ENCODE measurements at regions not wholly inside any gene's neighbourhood (a gene's known extent, or its start where the extent isn't known, plus 50 kb on each side); places are given as distances from the start of the nearest gene placed in this dataset.

GRCh38 chr12:81988362-81988761, 229.2 kb upstream of the PPFIA2 start (continued):
- TF ChIP-seq ATF2 (CRISPR knock-in tag; IDR thresholded peaks at IDR 0.05; ENCODE audit: borderline replicate concordance, low read depth) = no peak
- no peak for TF ChIP-seq TCF7 (CRISPR knock-in tag; IDR thresholded peaks at IDR 0.05; ENCODE audit: low read depth)

DNA sequence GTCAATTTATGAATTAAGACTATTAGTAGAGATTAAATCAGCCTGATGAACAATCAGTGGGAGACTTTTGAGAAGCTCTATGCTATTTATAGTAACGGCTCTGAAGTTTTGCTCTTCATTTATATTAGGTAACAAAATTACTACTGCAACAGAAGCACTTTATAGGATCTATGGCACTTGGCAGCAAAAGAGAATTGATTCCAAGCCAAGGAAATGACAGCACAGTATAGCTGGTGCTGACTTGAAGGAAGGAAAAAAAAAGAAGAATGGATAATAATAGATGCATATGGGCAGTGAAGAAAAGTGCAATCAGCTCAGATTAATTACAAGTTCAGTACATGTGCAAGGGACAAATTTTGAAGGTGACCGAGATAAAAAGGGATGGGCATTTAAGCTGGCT, 228.2 kb upstream of the PPFIA2 start:
- H3K27ac Mint-ChIP-seq = no peak overlapping the region
- ChIA-PET POLR2A (no interaction called here), CTCF (no interaction called here)
- H3K9me3 Mint-ChIP-seq = peaks cover 17% of the 10 kb centered on the region
- peaks cover 4% of the 10 kb centered on the region; the same call in 1 of the 2 replicates for H3K36me3 Mint-ChIP-seq
- H3K4me3 Mint-ChIP-seq = no peak overlapping the region
- ATAC-seq = no peak
- DNase-seq (ENCODE audit: low spot score) = no peak
- peaks cover 13% of the 10 kb centered on the region for H3K4me1 Mint-ChIP-seq
- no peaks in the 10 kb centered on the region for H3K27me3 Mint-ChIP-seq (ENCODE audit: low read depth)
- TF ChIP-seq RORB (CRISPR knock-in tag; IDR thresholded peaks at IDR 0.05) = no peak
- no peak for TF ChIP-seq GRHL2 (CRISPR knock-in tag; IDR thresholded peaks at IDR 0.05; ENCODE audit: insufficient replicate concordance, severe bottlenecking)
- TF ChIP-seq ELF4 (CRISPR knock-in tag; IDR thresholded peaks at IDR 0.05; ENCODE audit: low read depth) = no peak
- no peak for TF ChIP-seq MLX (CRISPR knock-in tag; IDR thresholded peaks at IDR 0.05)
- TF ChIP-seq NR3C1 (CRISPR knock-in tag; conservative IDR thresholded peaks at IDR 0.05; ENCODE audit: low read depth) = no peak
- no peak for TF ChIP-seq ZNF532 (CRISPR knock-in tag; IDR thresholded peaks at IDR 0.05; ENCODE audit: borderline replicate concordance)
- no peak for TF ChIP-seq ZNF425 (CRISPR knock-in tag; conservative IDR thresholded peaks at IDR 0.05)
- TF ChIP-seq ATF6 (CRISPR knock-in tag; IDR thresholded peaks at IDR 0.05) = no peak
- TF ChIP-seq, protein P1, sequence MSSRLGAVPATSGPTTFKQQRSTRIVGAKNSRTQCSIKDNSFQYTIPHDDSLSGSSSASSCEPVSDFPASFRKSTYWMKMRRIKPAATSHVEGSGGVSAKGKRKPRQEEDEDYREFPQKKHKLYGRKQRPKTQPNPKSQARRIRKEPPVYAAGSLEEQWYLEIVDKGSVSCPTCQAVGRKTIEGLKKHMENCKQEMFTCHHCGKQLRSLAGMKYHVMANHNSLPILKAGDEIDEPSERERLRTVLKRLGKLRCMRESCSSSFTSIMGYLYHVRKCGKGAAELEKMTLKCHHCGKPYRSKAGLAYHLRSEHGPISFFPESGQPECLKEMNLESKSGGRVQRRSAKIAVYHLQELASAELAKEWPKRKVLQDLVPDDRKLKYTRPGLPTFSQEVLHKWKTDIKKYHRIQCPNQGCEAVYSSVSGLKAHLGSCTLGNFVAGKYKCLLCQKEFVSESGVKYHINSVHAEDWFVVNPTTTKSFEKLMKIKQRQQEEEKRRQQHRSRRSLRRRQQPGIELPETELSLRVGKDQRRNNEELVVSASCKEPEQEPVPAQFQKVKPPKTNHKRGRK (CRISPR knock-in tag; IDR thresholded peaks at IDR 0.05; ENCODE audit: borderline replicate concordance) = no peak
- no peak for TF ChIP-seq MAX (CRISPR knock-in tag; IDR thresholded peaks at IDR 0.05)
- no peak for TF ChIP-seq ZMAT4 (CRISPR knock-in tag; IDR thresholded peaks at IDR 0.05)
- TF ChIP-seq MYBL2 (CRISPR knock-in tag; IDR thresholded peaks at IDR 0.05) = no peak
- TF ChIP-seq ZSCAN18 (CRISPR knock-in tag; IDR thresholded peaks at IDR 0.05) = no peak
- no peak for TF ChIP-seq ZNF219 (CRISPR knock-in tag; IDR thresholded peaks at IDR 0.05; ENCODE audit: borderline replicate concordance)
